NCI-H82 treated with DMSO at 0.1 percent for 48 hours (cell line): ENCODE measurements at regions not wholly inside any gene's neighbourhood (a gene's known extent, or its start where the extent isn't known, plus 50 kb on each side); places are given as distances from the start of the nearest gene placed in this dataset.
"Not testable (repeated sequence)": the region's sequence is repeated elsewhere in the genome, so short reads cannot be mapped to it uniquely, and the experiment has no call there.

Source experiments
- DNase-seq: peaks from one replicate; lab custom pipeline; 2025; ENCODE audit not compliant: unreplicated experiment; lab: John Stamatoyannopoulos, UW

DNA sequence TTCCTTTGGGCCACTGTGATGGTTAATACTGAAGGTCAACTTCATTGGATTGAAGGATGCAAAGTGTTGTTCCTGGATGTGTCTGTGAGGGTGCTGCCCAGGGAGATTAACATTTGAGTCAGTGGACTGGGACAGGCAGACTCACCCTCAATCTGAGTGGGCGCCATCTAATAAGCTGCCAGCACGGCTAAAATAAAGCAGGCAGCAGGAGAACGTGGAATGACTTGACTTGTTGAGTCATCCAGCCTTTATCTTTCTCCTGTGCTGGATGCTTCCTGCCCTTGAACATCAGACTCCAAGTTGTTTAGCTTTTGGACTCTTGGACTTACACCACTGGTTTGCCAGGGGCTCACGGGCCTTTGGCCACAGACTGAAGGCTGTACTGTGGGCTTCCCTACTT is 1046.9 kb downstream of the TYW1 start:
- no peak for DNase-seq

DNA sequence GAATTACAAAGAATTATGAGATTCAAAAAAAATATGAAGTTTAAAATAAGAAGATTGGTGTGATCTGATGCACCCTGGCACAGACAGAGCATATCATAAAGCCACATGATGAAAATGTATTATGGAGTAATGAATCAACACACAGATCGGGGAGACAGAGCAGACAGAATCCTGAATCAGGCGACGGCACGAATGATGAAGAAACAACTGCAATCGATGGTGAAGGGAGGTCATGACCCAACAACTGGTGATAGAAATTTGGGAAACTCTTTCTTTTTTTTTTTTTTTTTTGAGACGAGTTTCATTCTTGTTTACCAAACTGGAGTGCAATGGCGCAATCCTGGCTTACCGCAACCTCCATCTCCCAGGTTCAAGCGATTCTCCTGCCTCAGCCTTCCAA is 1054.0 kb downstream of the TYW1 start:
- no peak for DNase-seq

DNA sequence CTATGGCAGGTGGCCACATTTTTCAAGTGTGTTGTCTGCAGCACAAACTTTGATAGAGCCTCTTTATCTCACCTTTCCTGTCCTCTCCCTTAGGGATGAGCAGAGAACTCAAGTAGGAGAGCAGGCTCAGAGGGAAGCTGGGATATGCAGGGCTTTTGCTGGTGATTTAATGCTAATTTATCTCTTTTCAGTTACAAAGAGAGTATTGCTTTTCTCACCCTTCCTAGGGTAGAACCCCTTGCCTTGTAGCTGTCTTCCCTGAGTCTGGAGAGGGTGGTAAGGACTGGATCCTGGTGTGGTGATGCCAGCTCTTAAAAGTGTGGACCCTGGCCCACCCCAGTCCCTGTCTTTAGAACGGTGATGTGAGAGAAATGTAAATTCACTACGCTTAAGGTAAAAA is 1061.4 kb downstream of the TYW1 start:
- no peak for DNase-seq

DNA sequence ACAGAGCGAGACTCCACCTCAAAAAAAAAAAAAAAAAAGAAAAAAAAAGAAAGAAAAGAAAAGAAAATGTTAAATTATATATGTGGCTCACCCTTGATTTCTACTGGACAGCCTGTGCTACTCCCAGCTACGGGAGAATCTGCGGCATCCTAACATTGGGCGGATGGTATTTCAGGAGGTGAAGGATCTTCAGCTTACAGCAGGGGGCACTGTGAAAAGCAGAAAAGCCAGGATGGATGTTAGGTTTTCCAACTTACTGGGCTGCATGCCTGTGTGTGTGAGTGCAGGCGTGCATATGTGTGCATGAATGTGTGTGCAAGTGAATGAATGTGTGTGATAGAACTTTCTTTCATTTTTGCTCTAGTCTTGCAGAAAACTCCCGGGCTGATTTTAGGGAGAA is 1066.5 kb downstream of the TYW1 start:
- DNase-seq: no peak

DNA sequence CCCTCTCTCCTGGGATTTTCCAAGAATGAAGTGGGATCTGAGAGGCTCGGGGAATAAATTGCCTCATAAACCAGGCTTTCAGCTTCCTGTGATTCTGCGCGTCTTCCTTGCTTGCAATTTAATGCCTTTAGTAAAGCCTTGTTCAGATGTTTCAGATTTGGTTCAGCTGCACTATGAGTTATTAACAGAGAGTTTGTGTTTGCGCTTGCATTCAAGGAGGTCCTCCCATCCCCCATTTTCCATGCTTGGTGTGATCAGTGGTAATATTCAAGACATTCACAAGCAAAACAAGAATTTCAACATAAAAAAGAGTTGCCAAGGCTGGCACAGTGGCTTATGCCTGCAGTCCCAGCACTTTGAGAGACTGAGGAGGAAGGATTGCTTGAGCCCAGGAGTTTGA is 1068.9 kb downstream of the TYW1 start:
- DNase-seq: no peak

DNA sequence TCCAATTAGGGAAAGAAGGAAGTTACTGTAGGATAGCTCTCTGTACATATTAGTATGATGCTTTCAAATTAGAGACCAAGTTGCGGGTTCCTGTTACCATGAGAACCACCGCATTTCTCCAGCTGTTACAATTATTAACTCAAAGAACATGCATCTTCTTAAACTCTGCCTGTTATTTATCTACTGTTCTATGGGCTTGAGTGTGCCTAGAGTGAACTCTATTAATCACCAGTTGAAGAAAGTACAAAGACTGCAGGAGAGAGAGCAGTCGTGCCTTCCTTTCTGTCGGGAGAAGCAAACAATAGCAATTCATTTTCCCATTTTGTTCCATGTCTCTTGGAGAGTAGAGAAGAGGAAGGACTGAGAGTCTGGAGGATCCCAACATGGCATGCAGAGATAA is 1071.2 kb downstream of the TYW1 start:
- DNase-seq: no peak

DNA sequence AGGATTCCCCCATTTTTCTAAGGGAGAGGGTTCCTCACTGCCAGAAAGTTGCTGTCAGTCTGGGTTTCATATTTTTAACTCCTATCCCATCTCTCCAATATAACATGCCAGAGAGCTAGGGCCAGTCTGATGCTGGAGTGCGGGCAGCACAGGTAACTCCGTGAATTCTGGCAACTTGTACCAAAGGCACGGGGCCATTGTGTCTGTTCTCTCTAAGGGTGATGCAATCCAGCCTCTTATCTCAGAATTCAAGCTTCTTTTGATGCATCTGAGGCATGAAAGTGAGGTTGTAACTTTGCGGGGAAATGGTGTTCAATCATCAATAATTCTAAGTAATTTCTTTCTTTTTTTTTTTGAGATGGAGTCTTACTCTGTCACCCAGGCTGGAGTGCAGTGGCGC is 1074.4 kb downstream of the TYW1 start:
- DNase-seq: no peak

DNA sequence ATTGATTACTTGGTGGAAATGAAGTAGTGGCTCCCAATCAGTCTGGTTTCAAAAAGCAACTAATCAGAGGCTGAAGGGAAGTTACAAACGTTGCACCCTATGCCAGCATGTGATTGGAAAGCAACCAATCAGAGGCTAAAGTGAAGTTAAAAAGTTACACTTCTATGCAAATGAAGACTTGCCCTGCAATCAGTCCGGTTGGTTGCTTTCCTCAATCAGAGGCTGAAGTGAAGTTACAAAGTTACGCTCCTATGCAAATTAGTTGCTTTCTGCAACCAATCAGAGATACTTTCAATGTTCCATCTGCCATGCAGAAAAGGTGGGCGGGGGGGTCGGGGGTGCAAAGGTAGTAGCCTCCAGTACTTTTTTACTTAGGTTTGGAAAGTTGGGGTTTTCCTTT is 1077.1 kb downstream of the TYW1 start:
- no peak for DNase-seq

DNA sequence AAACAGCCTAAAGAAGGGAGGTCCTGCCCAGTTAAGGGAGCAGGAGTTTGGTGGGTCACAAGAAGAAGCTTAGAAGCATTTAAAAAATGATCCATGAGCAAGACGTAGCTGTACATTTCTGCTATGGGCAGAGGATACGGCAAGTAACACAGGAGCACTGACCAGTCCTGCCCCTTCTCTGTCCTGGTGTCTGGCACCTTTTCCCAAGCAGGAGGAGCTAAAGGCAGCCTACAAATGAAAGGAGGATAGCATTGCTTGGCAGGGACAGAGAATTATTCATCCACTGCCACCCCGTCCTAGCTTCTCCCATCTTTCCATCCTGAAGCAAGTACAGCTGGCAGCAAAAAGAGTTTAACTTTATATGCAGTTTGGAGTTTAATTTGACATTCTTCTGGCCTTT is 1077.6 kb downstream of the TYW1 start:
- no peak for DNase-seq

DNA sequence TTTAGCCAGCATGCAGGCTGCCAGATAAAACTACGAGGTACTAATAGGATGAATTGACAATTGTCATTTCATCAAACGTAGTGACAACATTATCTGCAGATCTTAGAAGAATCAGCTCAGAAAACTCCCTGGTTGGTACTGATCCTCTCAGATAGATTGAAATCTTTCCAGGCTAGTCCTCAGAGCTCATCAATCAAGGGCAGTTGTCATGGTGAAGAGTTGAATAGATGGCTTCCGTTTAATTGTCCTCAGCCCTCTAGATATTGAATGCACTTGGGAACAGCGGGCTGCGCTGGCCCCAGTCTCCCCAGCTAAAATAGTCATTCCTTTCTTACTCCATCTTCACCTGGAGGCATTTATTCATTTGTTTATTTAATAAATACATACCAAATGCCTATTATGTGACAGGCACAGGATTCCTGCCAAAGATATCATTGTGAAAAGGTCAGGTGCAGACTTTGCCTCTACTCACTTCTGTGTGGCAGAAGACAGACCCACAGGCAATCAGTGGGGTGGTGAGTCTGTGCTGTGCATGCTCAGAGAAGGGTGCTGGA is 1081.6 kb downstream of the TYW1 start:
- DNase-seq: no peak

DNA sequence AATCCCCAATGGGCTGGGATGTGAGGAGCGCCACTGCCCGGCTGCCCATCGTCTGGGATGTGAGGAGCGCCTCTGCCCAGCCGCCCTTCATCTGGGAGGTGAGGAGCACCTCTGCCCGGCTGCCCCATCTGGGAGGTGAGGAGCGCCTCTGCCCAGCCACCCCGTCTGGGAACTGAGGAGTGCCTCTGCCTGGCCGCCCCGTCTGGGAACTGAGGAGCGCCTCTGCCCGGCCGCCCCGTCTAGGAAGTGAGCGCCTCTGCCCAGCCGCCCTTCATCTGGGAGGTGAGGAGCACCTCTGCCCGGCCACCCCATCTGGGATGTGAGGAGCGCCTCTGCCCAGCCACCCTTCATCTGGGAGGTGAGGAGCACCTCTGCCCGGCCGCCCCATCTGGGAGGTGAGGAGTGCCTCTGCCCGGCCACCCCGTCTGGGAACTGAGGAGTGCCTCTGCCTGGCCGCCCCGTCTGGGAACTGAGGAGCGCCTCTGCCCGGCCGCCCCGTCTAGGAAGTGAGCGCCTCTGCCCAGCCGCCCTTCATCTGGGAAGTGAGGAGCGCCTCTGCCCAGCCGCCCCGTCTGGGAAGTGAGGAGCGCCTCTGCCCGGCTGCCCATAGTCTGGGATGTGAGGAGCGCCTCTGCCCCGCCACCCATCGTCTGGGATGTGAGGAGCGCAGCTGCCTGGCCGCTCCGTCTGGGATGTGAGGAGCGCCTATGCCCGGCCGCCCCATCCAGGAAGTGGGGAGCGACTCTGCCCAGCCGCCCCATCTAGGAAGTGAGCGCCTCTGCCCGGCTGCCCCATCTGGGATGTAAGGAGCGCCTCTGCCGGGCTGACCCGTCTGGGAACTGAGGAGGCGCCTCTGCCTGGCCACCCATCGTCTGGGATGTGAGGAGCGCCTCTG is 1085.7 kb downstream of the TYW1 start:
- DNase-seq: not testable (repeated sequence)

DNA sequence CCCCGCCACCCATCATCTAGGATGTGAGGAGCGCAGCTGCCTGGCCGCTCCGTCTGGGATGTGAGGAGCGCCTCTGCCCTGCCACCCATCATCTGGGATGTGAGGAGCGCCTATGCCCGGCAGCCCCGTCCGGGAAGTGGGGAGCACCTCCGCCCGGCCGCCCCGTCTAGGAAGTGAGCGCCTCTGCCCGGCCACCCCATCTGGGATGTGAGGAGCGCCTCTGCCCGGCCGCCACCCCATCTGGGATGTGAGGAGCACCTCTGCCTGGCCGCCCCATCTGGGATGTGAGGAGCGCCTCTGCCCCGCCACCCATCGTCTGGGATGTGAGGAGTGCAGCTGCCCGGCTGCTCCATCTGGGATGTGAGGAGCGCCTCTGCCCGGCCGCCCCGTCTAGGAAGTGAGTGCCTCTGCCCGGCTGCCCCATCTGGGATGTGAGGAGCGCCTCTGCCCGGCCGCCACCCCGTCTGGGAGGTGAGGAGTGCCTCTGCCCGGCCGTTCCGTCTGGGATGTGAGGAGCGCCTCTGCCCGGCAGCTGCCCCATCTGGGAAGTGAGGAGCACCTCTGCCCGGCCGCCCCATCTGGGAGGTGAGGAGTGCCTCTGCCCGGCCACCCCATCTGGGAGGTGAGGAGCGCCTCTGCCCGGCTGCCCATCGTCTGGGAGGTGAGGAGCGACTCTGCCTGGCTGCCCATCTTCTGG is 1086.5 kb downstream of the TYW1 start:
- not testable (repeated sequence) for DNase-seq

DNA sequence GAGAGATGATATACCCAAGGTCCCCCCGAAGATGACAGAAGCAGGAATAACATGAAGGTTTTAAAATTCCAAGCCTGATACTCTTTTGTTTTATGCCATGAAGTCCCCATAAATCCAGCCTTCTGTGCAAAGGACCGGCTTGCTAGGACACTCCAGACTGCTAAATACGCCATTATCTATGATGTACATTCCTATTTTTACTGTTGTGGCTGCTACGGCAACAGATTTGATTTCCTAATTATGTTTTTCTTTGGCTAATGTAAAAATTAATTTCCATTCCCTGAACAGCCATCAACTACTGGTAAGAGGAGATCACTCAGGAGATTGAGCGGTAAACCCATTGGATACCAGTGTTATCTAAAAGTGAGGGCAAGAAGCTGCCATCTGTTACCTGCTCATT is 1090.8 kb downstream of the TYW1 start:
- DNase-seq: no peak

DNA sequence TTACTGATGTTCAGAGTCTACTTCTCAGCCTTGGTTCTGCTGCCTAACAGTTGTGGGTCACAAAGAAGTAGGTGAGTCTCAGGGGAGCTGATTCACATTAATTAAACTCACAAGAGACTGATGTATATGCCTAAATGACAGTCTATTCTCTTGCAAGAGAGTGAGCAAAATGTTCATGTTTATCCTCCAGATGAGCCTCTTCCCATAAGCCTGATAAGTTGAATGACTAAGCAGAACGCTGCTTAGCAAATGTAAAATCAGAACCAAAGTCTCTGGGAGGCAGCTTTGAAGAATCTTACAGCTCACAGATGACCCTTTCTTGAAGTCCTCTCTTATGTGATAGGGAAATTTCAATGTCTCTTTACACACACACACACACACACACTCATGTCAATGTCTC is 1092.2 kb downstream of the TYW1 start:
- DNase-seq: no peak

DNA sequence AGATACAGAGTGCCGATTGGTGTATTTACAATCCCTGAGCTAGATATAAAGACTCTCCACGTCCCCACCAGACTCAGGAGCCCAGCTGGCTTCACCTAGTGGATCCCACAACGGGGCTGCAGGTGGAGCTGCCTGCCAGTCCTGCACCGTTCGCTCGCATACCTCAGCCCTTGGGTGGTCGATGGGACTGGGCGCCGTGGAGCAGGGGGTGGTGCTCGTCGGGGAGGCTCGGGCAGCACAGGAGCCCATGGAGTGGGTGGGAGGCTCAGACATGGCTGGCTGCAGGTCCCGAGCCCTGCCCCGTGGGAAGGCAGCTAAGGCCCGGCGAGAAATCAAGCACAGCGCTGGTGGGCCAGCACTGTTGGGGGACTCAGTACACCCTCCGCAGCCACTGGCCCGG is 1093.6 kb downstream of the TYW1 start:
- DNase-seq: not testable (repeated sequence)

DNA sequence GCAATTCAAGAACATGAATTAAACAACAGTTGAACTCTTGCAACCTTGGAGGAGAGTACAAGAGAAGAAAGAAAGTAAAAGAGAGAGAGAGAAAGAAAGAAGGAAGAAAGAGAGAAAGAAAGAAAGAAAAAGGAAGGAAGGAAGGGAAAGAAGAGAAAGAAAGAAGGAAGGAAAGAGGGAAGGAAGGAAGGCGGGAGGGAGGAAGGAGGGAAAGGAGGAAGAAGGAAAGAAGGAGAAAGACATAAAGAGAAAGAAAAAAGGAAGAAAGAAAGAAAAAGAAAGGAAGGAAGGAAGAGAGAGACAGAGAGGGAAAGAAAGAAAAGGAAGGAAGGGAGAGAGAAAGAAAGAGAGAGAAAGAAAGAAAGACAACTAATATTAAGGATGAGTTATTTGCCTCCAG is 1106.7 kb downstream of the TYW1 start:
- DNase-seq: no peak

DNA sequence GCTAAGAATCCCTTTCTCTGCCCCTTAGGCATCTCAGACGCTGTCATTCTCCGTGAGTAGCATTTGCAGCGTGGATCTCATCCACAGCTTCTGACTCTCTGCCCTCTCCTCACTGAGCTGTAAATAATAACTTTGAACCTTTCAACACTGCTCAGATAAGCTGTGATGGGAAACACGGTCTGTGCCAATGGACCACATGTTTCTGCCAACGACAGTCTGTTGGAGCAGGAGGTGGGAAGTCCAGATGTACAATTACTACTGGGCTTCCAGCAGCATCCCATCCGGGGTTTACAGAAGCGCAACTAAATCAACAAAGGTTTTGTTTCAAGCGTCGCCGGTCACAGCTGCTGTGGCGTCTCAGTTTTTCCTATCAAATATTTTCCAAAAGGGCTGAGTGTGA is 1110.6 kb downstream of the TYW1 start:
- DNase-seq: no peak

DNA sequence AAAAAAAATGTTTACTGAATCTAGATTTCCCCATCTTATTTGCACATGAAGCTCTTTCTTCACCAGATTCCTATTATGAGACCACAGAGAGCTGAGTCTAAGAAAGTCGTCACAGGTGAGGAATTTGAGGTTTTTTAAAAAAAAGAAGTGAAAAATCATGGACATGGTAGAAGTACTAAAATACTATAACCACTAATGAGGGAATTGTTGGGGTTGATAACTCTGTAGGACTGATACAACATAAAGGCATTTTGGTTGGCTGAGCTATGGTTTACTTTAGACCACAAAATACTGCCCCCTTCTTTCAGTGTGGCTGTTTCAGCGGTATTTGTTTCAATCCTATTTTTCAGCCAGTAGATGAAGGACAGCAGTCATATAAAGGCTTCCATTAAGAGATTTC is 1111.3 kb downstream of the TYW1 start:
- DNase-seq: no peak

DNA sequence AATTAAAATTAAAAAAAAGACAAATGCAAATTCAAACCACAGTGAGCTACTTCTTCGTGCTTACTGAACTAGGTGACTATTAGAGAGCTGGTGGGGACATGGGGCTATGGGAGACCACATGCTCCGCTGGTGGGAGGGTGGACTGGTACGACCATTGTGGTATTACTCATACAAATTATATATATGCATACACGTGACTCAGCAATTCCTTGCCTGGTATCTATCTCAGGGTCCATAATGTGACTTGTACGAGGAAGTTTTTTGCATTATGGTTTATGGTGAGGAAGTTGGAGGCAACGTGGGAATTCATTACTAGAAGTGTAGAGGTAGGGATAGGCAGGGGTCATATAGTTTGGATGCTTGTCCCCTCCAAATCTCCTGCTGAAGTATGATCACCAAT is 1112.7 kb downstream of the TYW1 start:
- DNase-seq: no peak

DNA sequence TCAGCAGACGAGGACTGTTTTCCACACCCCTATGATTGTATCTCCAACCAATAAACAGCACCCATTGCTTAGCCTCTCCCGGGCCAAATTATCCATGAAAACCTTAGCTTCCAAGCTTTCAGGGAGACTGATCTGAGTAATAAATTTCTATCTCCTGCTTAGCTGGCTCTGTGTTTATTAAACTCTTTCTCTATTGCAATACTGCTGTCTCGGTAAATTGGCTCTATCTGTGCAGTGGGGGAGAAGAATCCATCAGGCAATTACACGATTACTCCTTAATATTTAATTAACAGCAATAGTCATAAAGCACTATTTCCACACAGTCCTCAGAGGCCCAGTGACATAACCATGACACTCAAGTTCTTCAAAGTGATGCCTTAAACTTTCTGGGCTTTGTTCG is 1122.8 kb downstream of the TYW1 start:
- DNase-seq: no peak

DNA sequence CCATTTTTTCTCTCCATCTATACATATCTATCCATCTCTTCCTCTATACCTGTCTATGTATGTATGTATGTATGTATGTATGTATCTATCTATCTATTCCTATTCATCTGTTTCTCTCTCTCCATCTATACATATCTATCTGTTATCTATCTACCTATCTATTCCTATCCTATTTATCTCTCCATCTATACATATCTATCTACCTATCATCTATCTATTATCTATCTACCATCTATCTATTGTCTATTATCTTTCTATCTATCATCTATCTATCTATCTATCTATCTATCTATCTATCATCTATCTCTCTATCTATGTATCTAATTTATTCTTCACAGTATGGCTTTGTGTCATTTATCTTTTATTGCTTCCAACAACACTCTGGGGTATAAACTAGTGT is 1124.4 kb downstream of the TYW1 start:
- no peak for DNase-seq

DNA sequence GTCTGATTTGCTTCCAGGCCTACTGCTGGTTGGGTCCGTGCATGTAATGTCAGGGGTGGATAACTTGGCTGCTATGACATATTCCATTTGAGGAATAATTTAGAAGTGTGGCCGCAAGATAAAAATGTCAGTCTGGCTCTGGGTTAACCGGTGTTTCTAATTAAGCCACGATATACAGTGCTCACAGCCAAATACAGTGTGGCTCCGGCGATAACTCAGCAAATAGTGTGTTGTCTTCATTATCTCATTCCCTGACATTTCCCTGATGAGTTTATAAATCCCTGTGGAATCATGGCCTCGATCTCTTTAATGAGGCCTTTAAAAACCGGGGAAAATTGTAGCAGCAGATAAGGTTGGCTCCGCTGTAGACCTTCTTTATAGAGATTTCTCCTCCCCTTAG is 1125.0 kb downstream of the TYW1 start:
- DNase-seq: no peak
